ENCODE measurements at regions not wholly inside any gene's neighbourhood (a gene's known extent, or its start where the extent isn't known, plus 50 kb on each side); places are given as distances from the start of the nearest gene placed in this dataset.

DNA sequence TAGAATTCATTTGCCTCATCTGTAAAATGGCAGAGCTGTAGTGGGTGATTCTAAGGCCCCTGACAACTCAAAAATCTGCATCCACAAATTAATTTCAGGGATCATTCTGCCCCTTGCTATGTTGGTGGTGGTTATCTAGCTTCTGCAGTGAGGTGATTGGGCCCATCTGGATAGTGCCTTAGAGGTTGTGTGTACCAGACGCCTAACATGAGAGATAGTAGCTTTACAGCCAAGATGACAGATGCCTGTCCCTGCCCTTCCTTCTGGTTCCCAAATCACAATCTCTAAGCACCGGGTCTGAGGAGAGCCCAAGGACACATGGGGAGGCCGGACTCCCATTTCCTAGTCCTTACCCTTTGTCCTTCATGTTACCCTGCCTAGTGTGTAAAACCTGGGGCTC, 51.1 kb upstream of the TNP1 start:
- no peak for TF ChIP-seq ZBTB11 (CRISPR knock-in tag; IDR thresholded peaks at IDR 0.05)
- no peak for TF ChIP-seq EZH2 (IDR thresholded peaks at IDR 0.05; ENCODE audit: borderline replicate concordance, control insufficient read depth, low read depth, low read length)
- TF ChIP-seq YY1 (IDR thresholded peaks at IDR 0.05; ENCODE audit: low read depth, low read length) = no peak
- TF ChIP-seq, protein P1, sequence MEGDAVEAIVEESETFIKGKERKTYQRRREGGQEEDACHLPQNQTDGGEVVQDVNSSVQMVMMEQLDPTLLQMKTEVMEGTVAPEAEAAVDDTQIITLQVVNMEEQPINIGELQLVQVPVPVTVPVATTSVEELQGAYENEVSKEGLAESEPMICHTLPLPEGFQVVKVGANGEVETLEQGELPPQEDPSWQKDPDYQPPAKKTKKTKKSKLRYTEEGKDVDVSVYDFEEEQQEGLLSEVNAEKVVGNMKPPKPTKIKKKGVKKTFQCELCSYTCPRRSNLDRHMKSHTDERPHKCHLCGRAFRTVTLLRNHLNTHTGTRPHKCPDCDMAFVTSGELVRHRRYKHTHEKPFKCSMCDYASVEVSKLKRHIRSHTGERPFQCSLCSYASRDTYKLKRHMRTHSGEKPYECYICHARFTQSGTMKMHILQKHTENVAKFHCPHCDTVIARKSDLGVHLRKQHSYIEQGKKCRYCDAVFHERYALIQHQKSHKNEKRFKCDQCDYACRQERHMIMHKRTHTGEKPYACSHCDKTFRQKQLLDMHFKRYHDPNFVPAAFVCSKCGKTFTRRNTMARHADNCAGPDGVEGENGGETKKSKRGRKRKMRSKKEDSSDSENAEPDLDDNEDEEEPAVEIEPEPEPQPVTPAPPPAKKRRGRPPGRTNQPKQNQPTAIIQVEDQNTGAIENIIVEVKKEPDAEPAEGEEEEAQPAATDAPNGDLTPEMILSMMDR (IDR thresholded peaks at IDR 0.05 in 2 of 3, conservative IDR thresholded peaks at IDR 0.05 in 1 of 3; ENCODE audit: control insufficient read depth in 2 of 3, extremely low read depth in 1 of 3, insufficient read depth in 1 of 3, low read depth in 3 of 3, low read length in 3 of 3) = no peak
- no peak for TF ChIP-seq EP300 (IDR thresholded peaks at IDR 0.05; ENCODE audit: borderline replicate concordance in 1 of 2, control insufficient read depth in 1 of 2, low read depth in 2 of 2, low read length in 2 of 2)
- TF ChIP-seq TCF3 (IDR thresholded peaks at IDR 0.05; ENCODE audit: borderline replicate concordance, insufficient read depth, low read depth, low read length) = no peak
- TF ChIP-seq EGR1 (IDR thresholded peaks at IDR 0.05; ENCODE audit: borderline replicate concordance in 1 of 2, low read depth in 2 of 2, low read length in 2 of 2) = no peak
- TF ChIP-seq SMAD1 (IDR thresholded peaks at IDR 0.05; ENCODE audit: low read depth, partially characterized antibody) = no peak
- TF ChIP-seq NR2C2 (IDR thresholded peaks at IDR 0.05; ENCODE audit: borderline replicate concordance, control insufficient read depth, insufficient read length, low read depth) = no peak
- no peak for TF ChIP-seq BCL11A (IDR thresholded peaks at IDR 0.05; ENCODE audit: low read depth, low read length)
- no peak for TF ChIP-seq SIN3A (IDR thresholded peaks at IDR 0.05; ENCODE audit: low read depth, low read length)
- TF ChIP-seq PAX8 (IDR thresholded peaks at IDR 0.05) = no peak
- TF ChIP-seq, protein P2, sequence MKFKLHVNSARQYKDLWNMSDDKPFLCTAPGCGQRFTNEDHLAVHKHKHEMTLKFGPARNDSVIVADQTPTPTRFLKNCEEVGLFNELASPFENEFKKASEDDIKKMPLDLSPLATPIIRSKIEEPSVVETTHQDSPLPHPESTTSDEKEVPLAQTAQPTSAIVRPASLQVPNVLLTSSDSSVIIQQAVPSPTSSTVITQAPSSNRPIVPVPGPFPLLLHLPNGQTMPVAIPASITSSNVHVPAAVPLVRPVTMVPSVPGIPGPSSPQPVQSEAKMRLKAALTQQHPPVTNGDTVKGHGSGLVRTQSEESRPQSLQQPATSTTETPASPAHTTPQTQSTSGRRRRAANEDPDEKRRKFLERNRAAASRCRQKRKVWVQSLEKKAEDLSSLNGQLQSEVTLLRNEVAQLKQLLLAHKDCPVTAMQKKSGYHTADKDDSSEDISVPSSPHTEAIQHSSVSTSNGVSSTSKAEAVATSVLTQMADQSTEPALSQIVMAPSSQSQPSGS (IDR thresholded peaks at IDR 0.05; ENCODE audit: low read length) = no peak
- TF ChIP-seq USF2 (IDR thresholded peaks at IDR 0.05; ENCODE audit: borderline replicate concordance, low read depth, low read length) = no peak

Data from GM12878 (cell line).